Fibroblast of lung (primary cell): ENCODE measurements at regions not wholly inside any gene's neighbourhood (a gene's known extent, or its start where the extent isn't known, plus 50 kb on each side); places are given as distances from the start of the nearest gene placed in this dataset.
A peak's percentile ranks its signal among the peaks of the same experiment; 100 is the strongest.

Source experiments
- DNase-seq, 2 donors: peaks; one replicate each; pipeline versions ENCODE4 v3.0.0 to v3.0.0-alpha.2; 2010; ENCODE audit warnings: low read depth in 2 of 2
- H2AFZ ChIP-seq: 2 replicates; pipeline ENCODE4 v1.5.1; 2012; ENCODE audit warnings: low read length, control low read depth, inconsistent platforms
- H3K27ac ChIP-seq: 2 replicates; pipeline ENCODE4 v1.5.1; 2011; ENCODE audit warnings: low read length, control low read depth; ENCODE audit not compliant: insufficient read depth
- H3K27me3 ChIP-seq: 2 replicates; pipeline ENCODE4 v1.5.1; 2011; ENCODE audit warnings: mild to moderate bottlenecking, low read length; ENCODE audit not compliant: control insufficient read depth, insufficient read depth
- H3K36me3 ChIP-seq: 2 replicates; pipeline ENCODE4 v1.5.1; 2011; ENCODE audit warnings: low read length; ENCODE audit not compliant: control insufficient read depth, insufficient read depth
- H3K4me1 ChIP-seq: 2 replicates; pipeline ENCODE4 v1.5.1; 2011; ENCODE audit warnings: low read length; ENCODE audit not compliant: control insufficient read depth, insufficient read depth; ENCODE audit errors: extremely low read depth
- H3K4me2 ChIP-seq: 2 replicates; pipeline ENCODE4 v1.5.1; 2011; ENCODE audit warnings: low read length, control low read depth; ENCODE audit not compliant: insufficient read depth; ENCODE audit errors: extremely low read depth
- H3K4me3 ChIP-seq, 4 experiments: fragments of 200-600 bp in 1 of 4; sonication (generic) in 1 of 4; replicated peaks in 1 of 4; 2 replicates each; pipeline ENCODE4 v1.5.1; 2011 to 2016; ENCODE audit warnings: low read length in 4 of 4, low read depth in 3 of 4, mild to moderate bottlenecking in 3 of 4, control low read depth in 2 of 4, inconsistent platforms in 1 of 4, mixed read lengths in 1 of 4; ENCODE audit not compliant: insufficient read depth in 1 of 4; ENCODE audit errors: control extremely low read depth in 1 of 4
- H3K79me2 ChIP-seq: 2 replicates; pipeline ENCODE4 v1.5.1; 2012; ENCODE audit warnings: mild to moderate bottlenecking, low read length, inconsistent platforms; ENCODE audit not compliant: control insufficient read depth, insufficient read depth
- H3K9ac ChIP-seq: 2 replicates; pipeline ENCODE4 v1.5.1; 2011; ENCODE audit warnings: mild to moderate bottlenecking, low read length, control low read depth; ENCODE audit not compliant: insufficient read depth
- H3K9me3 ChIP-seq: 2 replicates; pipeline ENCODE4 v1.5.1; 2012; ENCODE audit warnings: low read depth, low read length; ENCODE audit not compliant: control insufficient read depth, insufficient read depth
- H4K20me1 ChIP-seq: 2 replicates; pipeline ENCODE4 v1.5.1; 2011; ENCODE audit warnings: low read length; ENCODE audit not compliant: control insufficient read depth, insufficient read depth; ENCODE audit errors: extremely low read depth
- CTCF ChIP-seq, 2 donors: IDR thresholded peaks in 1 of 2; conservative IDR thresholded peaks in 1 of 2; 1 replicate in 1 of 2; 2 replicates in 1 of 2; pipeline ENCODE4 v1.5.1; 2011 to 2012; ENCODE audit warnings: low read length in 2 of 2, control low read depth in 1 of 2, inconsistent platforms in 1 of 2, low read depth in 1 of 2, mild to moderate bottlenecking in 1 of 2
- EZH2 ChIP-seq: IDR thresholded peaks from 2 replicates; pipeline ENCODE4 v1.5.1; 2012; ENCODE audit warnings: low read length, control low read depth, mild to moderate bottlenecking; ENCODE audit errors: missing control alignments

- no peaks in the 10 kb centered on the region for H3K79me2 ChIP-seq
- H4K20me1 ChIP-seq: no peaks in the 10 kb centered on the region
- H3K4me3 ChIP-seq: no peak overlapping the region
- no peak overlapping the region for H2AFZ ChIP-seq
- H3K27me3 ChIP-seq: no peaks in the 10 kb centered on the region
- DNase-seq: no peak
- no peaks in the 10 kb centered on the region for H3K9me3 ChIP-seq
- H3K4me2 ChIP-seq: no peak overlapping the region
- no peaks in the 10 kb centered on the region for H3K4me1 ChIP-seq
- H3K36me3 ChIP-seq: no peaks in the 10 kb centered on the region
- no peak for TF ChIP-seq EZH2
- TF ChIP-seq CTCF (conservative IDR thresholded peaks at IDR 0.05 in 1 of 2, IDR thresholded peaks at IDR 0.05 in 1 of 2; ENCODE audit: low read depth in 1 of 2, low read length in 2 of 2): no peak
- no peak overlapping the region for H3K9ac ChIP-seq
- H3K27ac ChIP-seq: no peak overlapping the region
Measured at GRCh38 chr3:181660337-181660736, 51.4 kb upstream of the SOX2 start.

DNA sequence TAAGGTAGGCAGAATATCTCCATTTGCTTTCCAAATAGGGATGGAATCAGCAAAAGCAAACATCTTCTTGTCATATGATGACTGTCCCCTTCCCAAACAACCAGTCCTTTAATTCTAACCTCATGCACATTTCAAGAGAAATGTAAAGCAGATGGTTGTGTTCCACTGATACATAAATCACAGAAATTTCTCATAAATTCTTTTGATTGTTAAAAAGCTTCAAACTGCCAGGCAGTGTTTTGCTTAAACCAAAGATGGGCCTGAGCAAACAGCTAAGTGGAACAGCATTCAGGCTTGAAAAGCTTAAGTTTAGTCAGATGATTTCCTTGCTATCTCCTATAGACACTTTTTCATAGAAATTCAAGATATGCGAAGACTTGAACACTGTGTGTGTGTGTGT is 74.3 kb upstream of the SOX2 start:
- DNase-seq: peak in 1 of 2 donors; percentile 18
- Histone ChIP-seq H3K79me2 (no peaks in the 10 kb centered on the region), H2AFZ (no peak overlapping the region), H3K9ac (no peak overlapping the region), H3K4me3 (no peak overlapping the region), H4K20me1 (no peaks in the 10 kb centered on the region), H3K36me3 (no peaks in the 10 kb centered on the region), H3K4me1 (no peaks in the 10 kb centered on the region), H3K9me3 (no peaks in the 10 kb centered on the region), H3K27me3 (no peaks in the 10 kb centered on the region), H3K27ac (no peak overlapping the region), H3K4me2 (no peak overlapping the region)
- TF ChIP-seq CTCF (conservative IDR thresholded peaks at IDR 0.05 in 1 of 2, IDR thresholded peaks at IDR 0.05 in 1 of 2; ENCODE audit: low read depth in 1 of 2, low read length in 2 of 2) (no peak), EZH2 (no peak)

DNA sequence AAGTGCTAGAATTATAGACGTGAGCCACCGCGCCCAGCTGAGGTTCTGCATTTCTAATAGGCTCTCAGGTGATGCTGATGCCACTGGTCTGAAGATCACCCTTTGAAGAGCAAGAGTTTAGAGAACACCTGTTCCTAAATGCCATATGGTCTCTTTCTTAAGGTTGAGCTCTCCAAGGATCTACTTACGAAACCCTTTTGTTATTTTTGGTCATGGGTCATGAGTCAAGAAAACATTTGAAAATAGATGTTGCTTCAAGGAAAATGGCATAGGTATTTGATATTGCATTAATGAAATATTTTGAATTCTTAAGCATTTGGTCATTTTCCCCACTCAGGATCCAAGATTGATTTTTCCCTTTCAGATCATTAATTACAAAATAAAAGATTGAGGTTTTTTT is 74.7 kb upstream of the SOX2 start:
- Histone ChIP-seq H3K9ac (no peak overlapping the region), H3K27me3 (no peaks in the 10 kb centered on the region), H3K36me3 (no peaks in the 10 kb centered on the region), H3K4me2 (no peak overlapping the region), H3K9me3 (no peaks in the 10 kb centered on the region), H3K4me3 (no peak overlapping the region), H2AFZ (no peak overlapping the region), H3K27ac (no peak overlapping the region), H3K79me2 (no peaks in the 10 kb centered on the region), H4K20me1 (no peaks in the 10 kb centered on the region), H3K4me1 (no peaks in the 10 kb centered on the region)
- TF ChIP-seq CTCF (conservative IDR thresholded peaks at IDR 0.05 in 1 of 2, IDR thresholded peaks at IDR 0.05 in 1 of 2; ENCODE audit: low read depth in 1 of 2, low read length in 2 of 2) (no peak), EZH2 (no peak)
- peak in 1 of 2 donors; percentile 57 for DNase-seq
